ENCODE measurements at regions not wholly inside any gene's neighbourhood (a gene's known extent, or its start where the extent isn't known, plus 50 kb on each side); places are given as distances from the start of the nearest gene placed in this dataset.

GRCh38 chr5:58113172-58113571 is 346.7 kb downstream of the PLK2 start:
- peaks cover 28% of the 10 kb centered on the region for H3K4me1 ChIP-seq
- no peaks in the 10 kb centered on the region for H3K27me3 ChIP-seq
- no peaks in the 10 kb centered on the region for H3K36me3 ChIP-seq
- no peak for DNase-seq
- H3K9me3 ChIP-seq (replicated peaks) = no peaks in the 10 kb centered on the region
- H3K4me3 ChIP-seq = no peak overlapping the region
- H3K27ac ChIP-seq = no peak overlapping the region

- no peaks in the 10 kb centered on the region for H3K9me3 ChIP-seq (replicated peaks)
- no peaks in the 10 kb centered on the region for H3K36me3 ChIP-seq
- no peak overlapping the region for H3K27ac ChIP-seq
- H3K27me3 ChIP-seq = no peaks in the 10 kb centered on the region
- DNase-seq = peak in 1 of 2 experiments; percentile 24
- no peak overlapping the region for H3K4me3 ChIP-seq
- no peaks in the 10 kb centered on the region for H3K4me1 ChIP-seq
Measured at GRCh38 chr5:58108511-58108910, 351.4 kb downstream of the PLK2 start.

DNA sequence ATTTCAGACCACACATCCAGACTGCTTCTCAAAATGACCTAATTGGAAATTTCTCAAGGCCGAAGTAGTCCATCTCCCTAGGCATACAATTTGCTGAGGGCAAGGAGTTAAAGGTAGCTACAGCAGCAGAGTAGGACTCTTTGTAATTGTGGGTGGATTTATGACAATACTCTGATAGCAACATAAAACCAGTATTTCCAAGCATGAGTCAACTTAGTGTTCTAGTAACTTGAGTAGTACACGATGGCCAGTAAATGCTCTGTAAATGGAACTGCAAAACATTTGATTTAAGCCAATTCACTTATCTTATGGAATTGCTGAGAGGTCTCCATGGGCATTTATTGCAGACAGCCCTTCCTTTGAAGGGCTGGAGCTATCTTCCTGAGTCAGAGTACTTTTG is 352.2 kb downstream of the PLK2 start:
- no peak overlapping the region for H3K27ac ChIP-seq
- no peak for DNase-seq
- H3K4me1 ChIP-seq = no peaks in the 10 kb centered on the region
- no peaks in the 10 kb centered on the region for H3K36me3 ChIP-seq
- H3K27me3 ChIP-seq = no peaks in the 10 kb centered on the region
- H3K9me3 ChIP-seq (replicated peaks) = no peaks in the 10 kb centered on the region
- H3K4me3 ChIP-seq = no peak overlapping the region

- no peaks in the 10 kb centered on the region for H3K27me3 ChIP-seq
- H3K4me3 ChIP-seq = no peak overlapping the region
- H3K4me1 ChIP-seq = no peaks in the 10 kb centered on the region
- H3K27ac ChIP-seq = no peak overlapping the region
- no peaks in the 10 kb centered on the region for H3K36me3 ChIP-seq
- no peak for DNase-seq
- H3K9me3 ChIP-seq (replicated peaks) = 0 out of 2 replicates have a peak, but pooled peaks cover 4% of the 10 kb centered on the region
Measured at GRCh38 chr5:58106754-58107410, 353.0 kb downstream of the PLK2 start.

- no peak for DNase-seq
- H3K4me3 ChIP-seq = no peak overlapping the region
- no peak overlapping the region for H3K27ac ChIP-seq
- H3K36me3 ChIP-seq = no peaks in the 10 kb centered on the region
- H3K27me3 ChIP-seq = no peaks in the 10 kb centered on the region
- H3K9me3 ChIP-seq (replicated peaks) = 0 out of 2 replicates have a peak, but pooled peaks cover 4% of the 10 kb centered on the region
- no peaks in the 10 kb centered on the region for H3K4me1 ChIP-seq
Measured at GRCh38 chr5:58105836-58106235, 354.1 kb downstream of the PLK2 start.

- Histone ChIP-seq H3K4me1 (no peaks in the 10 kb centered on the region), H3K9me3 (replicated peaks) (0 out of 2 replicates have a peak, but pooled peaks cover 4% of the 10 kb centered on the region), H3K36me3 (no peaks in the 10 kb centered on the region), H3K27me3 (no peaks in the 10 kb centered on the region), H3K4me3 (no peak overlapping the region), H3K27ac (no peak overlapping the region)
- DNase-seq = no peak
Measured at GRCh38 chr5:58099257-58099656, 360.6 kb downstream of the PLK2 start.

- H3K36me3 ChIP-seq = no peaks in the 10 kb centered on the region
- no peaks in the 10 kb centered on the region for H3K4me1 ChIP-seq
- H3K4me3 ChIP-seq = no peak overlapping the region
- no peak overlapping the region for H3K27ac ChIP-seq
- H3K9me3 ChIP-seq (replicated peaks) = no peaks in the 10 kb centered on the region
- H3K27me3 ChIP-seq = no peaks in the 10 kb centered on the region
- DNase-seq = no peak
Measured at GRCh38 chr5:58094031-58094430, 365.9 kb downstream of the PLK2 start.

DNA sequence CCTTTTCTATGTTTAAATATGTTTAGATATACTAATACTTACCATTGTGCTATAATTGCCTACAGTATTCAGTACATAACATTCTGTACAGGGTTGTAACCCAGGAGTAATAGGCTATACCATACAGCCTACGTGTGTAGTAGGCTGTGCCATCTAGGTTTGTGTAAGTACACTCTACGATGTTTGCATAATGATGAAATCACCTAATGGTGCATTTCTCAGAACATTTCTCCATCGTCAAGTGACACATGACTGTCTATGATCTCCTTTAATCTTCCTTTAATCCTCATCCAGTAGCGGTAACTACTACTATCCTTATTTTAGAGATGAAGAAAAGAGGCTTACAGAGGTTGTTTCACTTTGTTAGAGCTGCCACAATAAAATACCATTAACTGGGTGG is 369.2 kb downstream of the PLK2 start:
- DNase-seq = no peak
- Histone ChIP-seq H3K9me3 (replicated peaks) (no peaks in the 10 kb centered on the region), H3K36me3 (no peaks in the 10 kb centered on the region), H3K4me1 (peaks cover 5% of the 10 kb centered on the region; the same call in 1 of the 2 replicates), H3K27me3 (no peaks in the 10 kb centered on the region), H3K27ac (no peak overlapping the region), H3K4me3 (no peak overlapping the region)

- H3K27ac ChIP-seq = no peak overlapping the region
- no peak overlapping the region for H3K4me3 ChIP-seq
- no peak for DNase-seq
- H3K27me3 ChIP-seq = no peaks in the 10 kb centered on the region
- H3K36me3 ChIP-seq = no peaks in the 10 kb centered on the region
- H3K4me1 ChIP-seq = peaks cover 5% of the 10 kb centered on the region; the same call in 1 of the 2 replicates
- H3K9me3 ChIP-seq (replicated peaks) = no peaks in the 10 kb centered on the region
Measured at GRCh38 chr5:58088941-58089340, 370.9 kb downstream of the PLK2 start.

GRCh38 chr5:58087905-58088304 is 372.0 kb downstream of the PLK2 start:
- Histone ChIP-seq H3K4me1 (peaks cover 5% of the 10 kb centered on the region; the same call in 1 of the 2 replicates), H3K27ac (no peak overlapping the region), H3K4me3 (no peak overlapping the region), H3K36me3 (no peaks in the 10 kb centered on the region), H3K27me3 (no peaks in the 10 kb centered on the region), H3K9me3 (replicated peaks) (no peaks in the 10 kb centered on the region)
- peak; percentile 19 to 49 for DNase-seq

GRCh38 chr5:58087123-58087522 is 372.8 kb downstream of the PLK2 start:
- DNase-seq = peak in 1 of 2 experiments; percentile 31
- Histone ChIP-seq H3K27me3 (no peaks in the 10 kb centered on the region), H3K4me1 (peaks cover 7% of the 10 kb centered on the region), H3K27ac (no peak overlapping the region), H3K36me3 (no peaks in the 10 kb centered on the region), H3K9me3 (replicated peaks) (no peaks in the 10 kb centered on the region), H3K4me3 (no peak overlapping the region)

DNA sequence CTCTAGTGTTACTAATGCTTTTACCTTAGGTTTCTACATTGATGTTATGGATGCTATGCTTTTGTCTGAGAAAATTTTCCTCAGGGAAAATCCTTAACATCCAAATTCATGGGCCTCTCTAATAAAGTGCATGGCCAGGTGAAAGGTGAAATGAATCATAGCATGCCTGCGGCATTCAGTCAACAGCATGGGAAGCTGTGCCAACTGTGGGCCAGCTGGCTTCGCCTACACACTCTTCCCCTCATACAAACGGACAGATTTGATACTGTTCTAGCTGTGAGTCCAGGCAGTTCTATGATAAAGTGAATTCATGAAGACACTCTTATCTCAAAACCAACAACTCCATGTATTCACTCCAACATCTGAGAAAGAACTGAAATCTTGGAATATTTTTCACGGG is 374.1 kb downstream of the PLK2 start:
- Histone ChIP-seq H3K36me3 (no peaks in the 10 kb centered on the region), H3K27ac (no peak overlapping the region), H3K27me3 (no peaks in the 10 kb centered on the region), H3K4me3 (no peak overlapping the region), H3K9me3 (replicated peaks) (no peaks in the 10 kb centered on the region), H3K4me1 (peaks cover 20% of the 10 kb centered on the region)
- DNase-seq = no peak

DNA sequence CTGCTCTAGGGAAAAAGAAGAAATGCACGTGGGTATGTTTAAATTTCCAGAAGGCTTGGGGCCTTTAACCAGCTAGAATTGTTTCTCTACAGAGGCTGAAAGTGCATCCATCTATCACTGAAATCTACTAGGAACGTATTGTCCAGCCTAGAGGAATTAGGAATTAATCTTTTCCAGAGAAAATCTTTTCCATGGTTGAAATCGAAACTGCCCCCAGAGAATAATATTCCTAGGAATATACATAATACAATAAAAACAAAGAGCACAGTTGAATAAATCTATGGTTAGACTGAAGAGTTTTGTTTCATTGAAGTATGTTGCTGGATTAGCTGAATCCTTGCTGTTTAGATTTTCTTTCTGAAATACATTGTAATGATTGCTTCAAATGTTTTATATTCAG is 378.5 kb downstream of the PLK2 start:
- no peaks in the 10 kb centered on the region for H3K36me3 ChIP-seq
- H3K4me3 ChIP-seq = no peak overlapping the region

DNA sequence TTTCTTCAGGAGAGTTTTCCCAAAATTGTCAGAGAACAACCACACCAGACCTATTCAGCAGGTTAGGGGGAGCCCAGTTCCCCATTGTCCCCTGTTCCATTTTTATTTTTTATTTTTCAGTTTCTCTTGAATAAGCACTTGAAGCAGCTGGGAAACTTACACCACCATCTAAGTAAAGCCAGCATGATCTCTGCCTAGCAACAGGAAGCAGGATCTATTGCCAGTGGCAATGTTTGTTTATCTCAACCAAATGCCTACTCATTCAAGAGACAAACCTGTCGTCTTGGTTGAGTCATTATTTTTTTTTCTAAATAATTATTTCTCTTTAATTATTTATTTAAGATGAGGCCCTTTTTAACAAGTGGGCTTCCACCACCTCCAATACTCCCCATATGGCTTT is 379.3 kb downstream of the PLK2 start:
- no peaks in the 10 kb centered on the region for H3K27me3 ChIP-seq
- no peaks in the 10 kb centered on the region for H3K36me3 ChIP-seq
- H3K4me3 ChIP-seq = no peak overlapping the region
- H3K4me1 ChIP-seq = peaks cover 27% of the 10 kb centered on the region
- no peaks in the 10 kb centered on the region for H3K9me3 ChIP-seq (replicated peaks)
- H3K27ac ChIP-seq = no peak overlapping the region
- peak; percentile 20 to 52 for DNase-seq

More for the DNA sequence above, 378.5 kb downstream of the PLK2 start:
- H3K4me1 ChIP-seq = peaks cover 27% of the 10 kb centered on the region
- no peak overlapping the region for H3K27ac ChIP-seq
- no peaks in the 10 kb centered on the region for H3K9me3 ChIP-seq (replicated peaks)
- DNase-seq = no peak
- no peaks in the 10 kb centered on the region for H3K27me3 ChIP-seq

- Histone ChIP-seq H3K27ac (no peak overlapping the region), H3K9me3 (replicated peaks) (no peaks in the 10 kb centered on the region), H3K4me1 (peaks cover 27% of the 10 kb centered on the region), H3K27me3 (no peaks in the 10 kb centered on the region), H3K4me3 (no peak overlapping the region), H3K36me3 (no peaks in the 10 kb centered on the region)
- no peak for DNase-seq
Measured at GRCh38 chr5:58077966-58078365, 381.9 kb downstream of the PLK2 start.

GRCh38 chr5:58077416-58077815 is 382.5 kb downstream of the PLK2 start:
- DNase-seq = no peak
- no peaks in the 10 kb centered on the region for H3K27me3 ChIP-seq
- peaks cover 27% of the 10 kb centered on the region for H3K4me1 ChIP-seq
- H3K36me3 ChIP-seq = no peaks in the 10 kb centered on the region
- no peaks in the 10 kb centered on the region for H3K9me3 ChIP-seq (replicated peaks)
- H3K4me3 ChIP-seq = no peak overlapping the region
- H3K27ac ChIP-seq = no peak overlapping the region
